ENCODE measurements at regions not wholly inside any gene's neighbourhood (a gene's known extent, or its start where the extent isn't known, plus 50 kb on each side); places are given as distances from the start of the nearest gene placed in this dataset.

DNA sequence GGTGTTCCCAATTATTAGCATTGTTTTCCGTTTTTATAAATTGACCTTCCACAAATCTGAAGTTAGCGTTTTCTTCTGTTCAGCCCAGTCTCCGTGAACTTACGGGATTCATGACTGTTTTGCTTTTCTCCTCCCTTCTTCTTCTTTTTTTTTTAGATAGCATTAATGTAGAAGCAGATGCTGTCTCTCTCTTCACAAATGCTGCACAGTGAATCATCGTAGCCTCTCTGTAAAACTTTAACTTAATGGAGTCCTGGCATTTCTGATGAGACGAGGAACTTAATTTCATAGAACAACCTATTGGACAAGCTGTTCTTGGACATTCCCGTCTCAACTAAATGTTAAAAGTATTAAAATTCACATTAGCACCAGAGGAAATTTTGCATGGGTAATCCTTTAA, 138.0 kb upstream of the EEF1E1 start:
- Histone ChIP-seq H3K9me2 (replicated peaks; ENCODE audit: low read depth, low read length) (no peaks in the 10 kb centered on the region), H3K9ac (ENCODE audit: low read depth, low read length, poor library complexity, severe bottlenecking) (no peak overlapping the region), H3K36me3 (ENCODE audit: insufficient read depth, low read length) (no peaks in the 10 kb centered on the region), H3F3A (ENCODE audit: low read depth) (no peaks in the 10 kb centered on the region), H3K4me1 (ENCODE audit: insufficient read depth, low read length, poor library complexity, severe bottlenecking) (no peaks in the 10 kb centered on the region), H4K20me1 (ENCODE audit: insufficient read depth, low read length, poor library complexity, severe bottlenecking) (no peaks in the 10 kb centered on the region), H3K4me3 (ENCODE audit: low read length, poor library complexity, severe bottlenecking) (no peak overlapping the region), H3K79me2 (ENCODE audit: insufficient read depth, low read length) (no peaks in the 10 kb centered on the region), H3K9me3 (ENCODE audit: insufficient read depth, low read depth, low read length) (no peaks in the 10 kb centered on the region), H3K4me2 (ENCODE audit: low read depth, low read length, poor library complexity, severe bottlenecking) (no peak overlapping the region), H2AFZ (ENCODE audit: low read length) (no peak overlapping the region), H3K27me3 (ENCODE audit: insufficient read depth, low read length, poor library complexity, severe bottlenecking) (no peaks in the 10 kb centered on the region)
- no peak for TF ChIP-seq EZH2phosphoT487 (IDR thresholded peaks at IDR 0.05; ENCODE audit: borderline replicate concordance)
- TF ChIP-seq, protein P1, sequence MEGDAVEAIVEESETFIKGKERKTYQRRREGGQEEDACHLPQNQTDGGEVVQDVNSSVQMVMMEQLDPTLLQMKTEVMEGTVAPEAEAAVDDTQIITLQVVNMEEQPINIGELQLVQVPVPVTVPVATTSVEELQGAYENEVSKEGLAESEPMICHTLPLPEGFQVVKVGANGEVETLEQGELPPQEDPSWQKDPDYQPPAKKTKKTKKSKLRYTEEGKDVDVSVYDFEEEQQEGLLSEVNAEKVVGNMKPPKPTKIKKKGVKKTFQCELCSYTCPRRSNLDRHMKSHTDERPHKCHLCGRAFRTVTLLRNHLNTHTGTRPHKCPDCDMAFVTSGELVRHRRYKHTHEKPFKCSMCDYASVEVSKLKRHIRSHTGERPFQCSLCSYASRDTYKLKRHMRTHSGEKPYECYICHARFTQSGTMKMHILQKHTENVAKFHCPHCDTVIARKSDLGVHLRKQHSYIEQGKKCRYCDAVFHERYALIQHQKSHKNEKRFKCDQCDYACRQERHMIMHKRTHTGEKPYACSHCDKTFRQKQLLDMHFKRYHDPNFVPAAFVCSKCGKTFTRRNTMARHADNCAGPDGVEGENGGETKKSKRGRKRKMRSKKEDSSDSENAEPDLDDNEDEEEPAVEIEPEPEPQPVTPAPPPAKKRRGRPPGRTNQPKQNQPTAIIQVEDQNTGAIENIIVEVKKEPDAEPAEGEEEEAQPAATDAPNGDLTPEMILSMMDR (conservative IDR thresholded peaks at IDR 0.05; ENCODE audit: low read length) = no peak

DNA sequence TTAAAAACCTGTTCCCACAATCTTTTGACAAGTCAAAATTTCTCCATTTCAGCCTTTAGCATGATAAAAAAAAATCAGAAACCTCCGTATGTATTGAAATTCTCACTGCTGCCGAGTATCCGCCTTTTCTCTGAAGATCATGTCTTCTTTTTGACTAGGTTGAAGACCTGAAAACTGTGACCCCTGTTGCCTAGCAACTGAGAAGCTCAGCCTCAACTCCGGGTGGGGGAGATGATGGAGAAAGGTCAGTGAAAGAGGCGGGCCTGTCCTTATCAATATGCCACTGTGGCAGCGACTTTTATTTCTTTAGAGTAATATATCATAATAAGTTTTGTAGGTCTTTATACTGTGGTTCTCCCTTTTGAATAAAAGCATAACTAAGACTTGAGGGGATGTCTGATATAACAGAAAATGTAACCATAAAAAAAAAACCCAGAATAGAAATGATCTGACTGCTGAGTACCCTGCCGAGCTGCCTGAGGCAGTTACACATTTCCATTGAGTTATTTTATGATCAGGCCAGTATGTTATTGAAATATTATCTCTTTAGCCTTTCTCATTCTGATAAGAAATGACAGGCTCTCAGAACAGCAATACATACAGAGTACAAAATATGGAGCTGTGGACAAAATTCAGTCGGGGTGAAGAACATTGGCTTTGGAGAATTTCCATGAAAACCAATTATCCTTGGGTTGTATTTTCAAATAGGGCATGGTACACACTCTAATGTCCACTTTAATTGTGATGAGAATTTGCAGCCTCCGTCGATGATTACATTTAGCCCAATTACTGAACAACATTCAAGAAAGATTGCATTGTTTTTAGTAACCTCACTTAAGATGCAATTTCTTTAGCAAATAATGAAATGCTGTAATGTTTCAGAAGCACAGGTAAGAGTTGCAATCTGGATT, 136.7 kb upstream of the EEF1E1 start:
- Histone ChIP-seq H3K79me2 (ENCODE audit: insufficient read depth, low read length) (no peaks in the 10 kb centered on the region), H3K27me3 (ENCODE audit: insufficient read depth, low read length, poor library complexity, severe bottlenecking) (no peaks in the 10 kb centered on the region), H3F3A (ENCODE audit: low read depth) (no peaks in the 10 kb centered on the region), H3K4me2 (ENCODE audit: low read depth, low read length, poor library complexity, severe bottlenecking) (no peak overlapping the region), H3K9me3 (ENCODE audit: insufficient read depth, low read depth, low read length) (no peaks in the 10 kb centered on the region), H3K9me2 (replicated peaks; ENCODE audit: low read depth, low read length) (no peaks in the 10 kb centered on the region), H3K9ac (ENCODE audit: low read depth, low read length, poor library complexity, severe bottlenecking) (no peak overlapping the region), H4K20me1 (ENCODE audit: insufficient read depth, low read length, poor library complexity, severe bottlenecking) (no peaks in the 10 kb centered on the region), H2AFZ (ENCODE audit: low read length) (no peak overlapping the region), H3K36me3 (ENCODE audit: insufficient read depth, low read length) (no peaks in the 10 kb centered on the region), H3K4me3 (ENCODE audit: low read length, poor library complexity, severe bottlenecking) (no peak overlapping the region), H3K4me1 (ENCODE audit: insufficient read depth, low read length, poor library complexity, severe bottlenecking) (no peaks in the 10 kb centered on the region)
- TF ChIP-seq EZH2phosphoT487 (IDR thresholded peaks at IDR 0.05; ENCODE audit: borderline replicate concordance) = no peak
- TF ChIP-seq, protein P1 (conservative IDR thresholded peaks at IDR 0.05; ENCODE audit: low read length) = no peak

DNA sequence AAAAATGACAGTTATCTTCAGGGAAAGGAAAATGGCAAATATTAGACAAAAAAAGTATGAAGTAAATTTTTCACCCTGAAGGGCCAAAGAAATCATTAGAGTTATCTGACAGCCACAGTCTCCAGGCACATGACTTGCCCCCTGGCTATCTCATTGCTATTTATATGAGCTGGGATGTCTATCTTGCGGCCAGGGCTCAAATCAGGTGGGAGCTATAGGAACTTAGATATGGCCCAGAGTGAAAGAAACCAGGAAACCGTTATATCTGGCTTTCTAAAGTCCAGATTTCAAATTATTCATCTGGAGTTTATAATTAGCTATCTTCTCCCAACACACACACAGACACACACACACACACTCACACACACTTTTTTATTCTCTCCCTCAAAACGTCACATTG, 135.3 kb upstream of the EEF1E1 start:
- H4K20me1 ChIP-seq (ENCODE audit: insufficient read depth, low read length, poor library complexity, severe bottlenecking) = no peaks in the 10 kb centered on the region
- TF ChIP-seq, protein P1 (conservative IDR thresholded peaks at IDR 0.05; ENCODE audit: low read length) = no peak
- TF ChIP-seq EZH2phosphoT487 (IDR thresholded peaks at IDR 0.05; ENCODE audit: borderline replicate concordance) = no peak
- no peak overlapping the region for H3K9ac ChIP-seq (ENCODE audit: low read depth, low read length, poor library complexity, severe bottlenecking)
- H3K27me3 ChIP-seq (ENCODE audit: insufficient read depth, low read length, poor library complexity, severe bottlenecking) = no peaks in the 10 kb centered on the region
- H3K4me2 ChIP-seq (ENCODE audit: low read depth, low read length, poor library complexity, severe bottlenecking) = no peak overlapping the region
- H3K4me3 ChIP-seq (ENCODE audit: low read length, poor library complexity, severe bottlenecking) = no peak overlapping the region
- H3F3A ChIP-seq (ENCODE audit: low read depth) = no peaks in the 10 kb centered on the region
- H2AFZ ChIP-seq (ENCODE audit: low read length) = no peak overlapping the region
- H3K36me3 ChIP-seq (ENCODE audit: insufficient read depth, low read length) = no peaks in the 10 kb centered on the region
- H3K79me2 ChIP-seq (ENCODE audit: insufficient read depth, low read length) = no peaks in the 10 kb centered on the region
- no peaks in the 10 kb centered on the region for H3K9me2 ChIP-seq (replicated peaks; ENCODE audit: low read depth, low read length)
- no peaks in the 10 kb centered on the region for H3K4me1 ChIP-seq (ENCODE audit: insufficient read depth, low read length, poor library complexity, severe bottlenecking)
- H3K9me3 ChIP-seq (ENCODE audit: insufficient read depth, low read depth, low read length) = no peaks in the 10 kb centered on the region
